Right lobe of liver (tissue), 6 donors: ENCODE measurements at regions not wholly inside any gene's neighbourhood (a gene's known extent, or its start where the extent isn't known, plus 50 kb on each side); places are given as distances from the start of the nearest gene placed in this dataset.

ENCODE experiments used
- ATAC-seq, 4 donors: fragments of 200-7000 bp; cut with Tn5 transposase; one replicate each; pipeline ENCODE4 v1.9.1; 2020; ENCODE audit warnings: mild to moderate bottlenecking in 4 of 4, moderate library complexity in 4 of 4
- DNase-seq, 3 donors: peaks; one replicate each; pipeline ENCODE4 v3.0.0-alpha.2; 2020
- H3K27ac ChIP-seq, 3 donors: fragments of 200-600 bp; one replicate each; pipeline ENCODE4 v1.8.0; 2022
- H3K27me3 ChIP-seq, 2 donors: fragments of 200-600 bp; one replicate each; pipeline ENCODE4 v1.8.0; 2022
- H3K36me3 ChIP-seq, 4 donors: fragments of 200-600 bp; sonication (generic) in 1 of 4; one replicate each; pipeline versions ENCODE4 v1.5.1 to v1.8.0; 2017 to 2022; ENCODE audit warnings: control low read depth in 1 of 4
- H3K4me1 ChIP-seq, 4 donors: fragments of 200-600 bp; sonication (generic) in 1 of 4; one replicate each; pipeline versions ENCODE4 v1.5.1 to v1.8.0; 2017 to 2022; ENCODE audit warnings: control low read depth in 1 of 4
- H3K4me3 ChIP-seq, 3 donors: fragments of 200-600 bp; one replicate each; pipeline ENCODE4 v1.8.0; 2022
- H3K9me3 ChIP-seq, 4 donors: fragments of 200-600 bp; sonication (generic) in 1 of 4; one replicate each; pipeline versions ENCODE4 v1.5.1 to v1.8.0; 2017 to 2022; ENCODE audit warnings: control low read depth in 1 of 4
- CTCF ChIP-seq, 4 donors: fragments of 200-600 bp in 3 of 4; fragments of 450-650 bp in 1 of 4; IDR thresholded peaks; one replicate each; pipeline versions ENCODE4 v1.5.1 to v1.8.0; 2016 to 2022; ENCODE audit warnings: antibody characterized with exemption in 4 of 4, mild to moderate bottlenecking in 2 of 4
- POLR2A ChIP-seq: fragments of 450-650 bp; IDR thresholded peaks from one replicate; pipeline ENCODE4 v1.6.1; 2017; ENCODE audit warnings: antibody characterized with exemption, mild to moderate bottlenecking
- WGBS: methylation state at CpG from one replicate; pipeline ENCODE4 v1.1.6; 2018; ENCODE audit warnings: low coverage, low lambda C conversion rate; ENCODE audit not compliant: insufficient coverage; ENCODE audit errors: missing lambda C conversion rate; 5-methylcytosine and 5-hydroxymethylcytosine counted together
- intact Hi-C, 2 donors: fragments of 100-400 bp; cut with DNase I; formaldehyde crosslinking; loops; one replicate each; pipeline versions ENCODE4 v1.11.2 to v1.14.1; 2022
- donor health status: DM: no; HTN: yes; CAD: no.
- donor health status: DM: no; HTN: no; CAD: no.
- donor health status: DM: no; HTN: no; CAD: no.
- donor health status: DM: no; HTN: yes; CAD: no.
- donor health status: DM: no; HTN: yes; CAD: no.

- DNase-seq (no peak), ATAC-seq (no peak)
- WGBS, result 35% methylated on average over 5 of the region's 5 CpGs
- H3K4me3 ChIP-seq, result no peak overlapping the region
- H3K27ac ChIP-seq, result no peak overlapping the region
- H3K27me3 ChIP-seq, result no peaks in the 10 kb centered on the region
- TF ChIP-seq CTCF (IDR thresholded peaks at IDR 0.05), result no peak
- TF ChIP-seq POLR2A, result no peak
- no peaks in the 10 kb centered on the region for H3K4me1 ChIP-seq
- H3K9me3 ChIP-seq, result no peaks in the 10 kb centered on the region
- H3K36me3 ChIP-seq, result no peaks in the 10 kb centered on the region
- intact Hi-C loops, result no loop called here
These were observed 55.6 kb upstream of the BET1 start for GRCh38 chr7:94059746-94060145.

GRCh38 chr7:94060752-94061151 lies 56.6 kb upstream of the BET1 start:
- H3K9me3 ChIP-seq, result no peaks in the 10 kb centered on the region
- H3K27ac ChIP-seq, result no peak overlapping the region
- WGBS, result 15% methylated on average over 2 of the region's 5 CpGs
- H3K4me3 ChIP-seq, result no peak overlapping the region
- intact Hi-C loops, result no loop called here
- H3K27me3 ChIP-seq, result no peaks in the 10 kb centered on the region
- no peak for TF ChIP-seq CTCF (IDR thresholded peaks at IDR 0.05)
- TF ChIP-seq POLR2A, result no peak
- H3K36me3 ChIP-seq, result no peaks in the 10 kb centered on the region
- DNase-seq, result no peak
- no peaks in the 10 kb centered on the region for H3K4me1 ChIP-seq
- ATAC-seq, result no peak

GRCh38 chr7:94061326-94061725 lies 57.2 kb upstream of the BET1 start:
- intact Hi-C loops, result no loop called here
- no peaks in the 10 kb centered on the region for H3K4me1 ChIP-seq
- TF ChIP-seq CTCF (IDR thresholded peaks at IDR 0.05) (no peak), POLR2A (no peak)
- H3K9me3 ChIP-seq, result no peaks in the 10 kb centered on the region
- H3K4me3 ChIP-seq, result no peak overlapping the region
- H3K36me3 ChIP-seq, result no peaks in the 10 kb centered on the region
- H3K27ac ChIP-seq, result no peak overlapping the region
- DNase-seq (no peak), ATAC-seq (no peak)
- WGBS, result 44% methylated on average over 3 of the region's 3 CpGs
- H3K27me3 ChIP-seq, result no peaks in the 10 kb centered on the region

- no peak for DNase-seq
These were observed 58.2 kb upstream of the BET1 start for GRCh38 chr7:94062372-94062771.

More at GRCh38 chr7:94062372-94062771, 58.2 kb upstream of the BET1 start:
- no peak for ATAC-seq
- TF ChIP-seq CTCF (IDR thresholded peaks at IDR 0.05) (no peak), POLR2A (no peak)
- no peaks in the 10 kb centered on the region for H3K9me3 ChIP-seq
- no peaks in the 10 kb centered on the region for H3K36me3 ChIP-seq
- H3K27ac ChIP-seq, result no peak overlapping the region
- H3K27me3 ChIP-seq, result no peaks in the 10 kb centered on the region
- no peaks in the 10 kb centered on the region for H3K4me1 ChIP-seq
- WGBS, result 57% methylated on average over 3 of the region's 3 CpGs
- no peak overlapping the region for H3K4me3 ChIP-seq
- intact Hi-C loops, result no loop called here
